HG02840 (cell line): ENCODE measurements at regions not wholly inside any gene's neighbourhood (a gene's known extent, or its start where the extent isn't known, plus 50 kb on each side); places are given as distances from the start of the nearest gene placed in this dataset.
"Not testable (repeated sequence)": the region's sequence is repeated elsewhere in the genome, so short reads cannot be mapped to it uniquely, and the experiment has no call there.

ENCODE experiments used
- ATAC-seq: cut with Tn5 transposase; IDR thresholded peaks from one replicate; pipeline ENCODE4 v1.9.1; 2021; ENCODE audit warnings: mild to moderate bottlenecking, moderate library complexity, moderate number of reproducible peaks; ENCODE audit not compliant: unreplicated experiment, low FRiP score

DNA sequence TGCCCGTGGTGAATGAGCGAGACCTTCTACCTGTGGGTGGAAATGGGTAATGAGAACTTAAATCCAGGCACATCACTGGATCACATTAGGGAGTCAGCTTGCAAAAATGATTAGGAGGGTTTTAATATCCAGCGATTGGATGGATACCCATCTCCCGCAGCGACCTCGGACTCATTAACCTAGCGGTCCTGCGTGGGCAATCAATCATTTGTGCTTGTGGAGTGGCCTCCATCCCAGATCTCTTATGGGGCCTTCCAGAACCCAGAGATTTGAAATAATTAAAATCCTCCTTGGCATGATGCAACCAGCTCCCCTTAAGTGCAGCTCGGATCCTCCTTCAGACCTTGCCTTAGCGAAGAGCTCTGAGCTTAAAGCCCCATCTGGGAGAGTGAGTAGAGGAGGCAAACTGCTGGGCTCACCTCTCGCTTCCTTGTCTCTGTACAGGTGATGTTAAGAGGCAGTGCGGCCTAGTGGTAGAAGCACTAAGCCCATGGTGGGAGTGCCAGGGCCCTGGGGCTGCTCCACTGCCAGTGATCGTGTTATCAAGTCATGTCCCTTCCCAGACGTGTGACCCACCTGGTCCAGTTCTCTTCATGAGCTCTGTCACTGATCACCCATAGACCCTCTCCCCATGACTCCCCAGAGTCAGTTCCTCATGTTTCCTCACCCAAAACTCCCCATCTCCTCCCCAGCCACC is 285.2 kb upstream of the TLE3 start:
- no peak for ATAC-seq

DNA sequence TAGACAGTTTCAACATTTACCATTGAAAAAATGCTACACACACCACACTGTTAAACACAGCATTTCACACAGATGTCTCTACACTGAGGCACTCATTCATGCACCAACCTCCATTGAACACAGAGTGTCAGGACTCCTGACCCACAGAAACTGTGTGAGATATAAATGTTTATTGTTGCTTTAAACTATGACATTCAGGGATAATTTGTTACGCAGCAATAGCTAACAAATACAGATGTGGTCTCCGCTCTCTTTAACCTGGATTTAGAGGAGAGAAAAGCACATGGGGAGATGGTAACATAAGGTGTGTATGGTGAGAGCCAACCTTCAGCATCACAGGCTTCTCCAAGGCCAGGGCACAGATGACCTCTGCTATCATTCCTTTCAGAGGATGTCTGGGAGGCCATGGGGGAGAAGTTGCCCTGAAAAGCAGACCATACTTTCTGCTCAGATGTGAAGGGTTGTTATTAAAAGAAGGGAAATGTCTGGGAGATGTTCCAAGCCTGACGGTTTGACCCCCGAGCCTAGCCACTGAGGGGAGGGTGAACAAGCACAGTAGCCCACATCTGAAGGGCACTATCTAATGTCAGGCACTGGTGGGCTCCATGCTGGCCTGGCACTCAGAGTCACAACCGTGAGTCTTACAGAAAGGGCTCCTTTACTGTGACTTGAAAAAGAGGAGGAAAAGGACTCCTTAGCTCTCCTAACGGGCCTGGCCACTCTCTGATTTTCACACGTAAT is 284.5 kb upstream of the TLE3 start:
- ATAC-seq: no peak

DNA sequence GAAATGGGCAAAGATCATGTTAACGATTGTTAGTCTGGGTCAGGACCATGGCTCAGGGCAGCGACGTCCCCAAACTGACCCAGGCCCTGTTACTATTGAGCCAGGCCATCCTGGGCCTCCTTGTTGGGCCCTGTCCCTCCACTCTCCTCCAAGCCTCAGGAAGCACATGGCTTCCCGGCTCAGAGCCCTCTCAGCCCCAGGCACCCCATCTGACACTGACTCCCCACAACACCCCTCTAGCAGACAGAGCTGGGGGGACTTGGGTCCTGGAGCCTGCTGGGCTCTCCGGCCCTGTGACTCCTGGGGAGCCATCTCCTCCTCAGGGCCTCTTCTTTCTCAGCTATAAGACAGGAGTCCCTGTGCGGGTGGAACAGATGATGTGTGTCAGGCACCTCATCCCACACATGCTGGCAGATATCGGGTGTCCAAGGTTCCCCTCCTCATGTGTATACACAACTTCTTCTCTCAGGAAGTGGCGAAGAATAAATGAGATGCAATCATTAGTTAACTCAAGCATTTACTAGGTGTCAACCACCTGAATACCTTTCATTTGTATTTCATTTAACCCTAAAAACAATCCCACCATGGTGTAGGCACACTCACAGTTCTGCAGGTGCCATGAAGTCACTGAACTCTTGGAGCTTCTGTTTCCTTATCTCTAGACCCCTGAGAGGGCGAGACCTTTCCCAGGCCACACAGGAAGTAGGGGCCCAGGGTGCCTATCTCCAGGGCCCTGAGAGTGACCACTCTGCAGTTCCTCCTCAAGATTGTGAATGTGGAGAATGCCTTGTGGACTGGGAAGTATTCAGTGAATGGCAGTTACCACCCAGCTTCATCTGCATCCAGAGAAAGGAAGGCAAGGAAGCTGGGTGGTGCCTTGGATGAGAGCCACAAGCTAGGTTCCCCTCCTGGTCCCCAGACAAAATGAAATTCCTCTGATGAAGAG is 282.5 kb upstream of the TLE3 start:
- ATAC-seq: no peak

DNA sequence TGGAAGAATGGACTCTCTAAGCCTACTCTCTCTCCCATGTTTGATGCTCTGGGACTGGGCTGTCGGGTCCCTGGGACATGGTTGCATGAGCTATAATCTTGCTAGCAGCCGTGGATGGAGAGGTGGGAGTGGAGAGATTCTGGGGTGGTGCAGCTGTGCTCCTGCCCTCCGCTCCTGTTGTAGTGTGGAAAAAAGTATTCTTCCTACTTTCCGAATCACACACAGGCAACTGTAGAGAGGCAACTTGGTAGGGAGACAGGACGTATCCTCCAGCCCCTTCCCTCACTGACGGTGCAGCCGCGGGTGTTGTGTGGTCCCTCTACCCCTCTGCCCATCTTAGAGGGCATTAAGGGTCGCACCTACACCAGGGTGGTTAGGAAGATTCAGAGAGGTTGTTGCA is 281.4 kb upstream of the TLE3 start:
- ATAC-seq: no peak

DNA sequence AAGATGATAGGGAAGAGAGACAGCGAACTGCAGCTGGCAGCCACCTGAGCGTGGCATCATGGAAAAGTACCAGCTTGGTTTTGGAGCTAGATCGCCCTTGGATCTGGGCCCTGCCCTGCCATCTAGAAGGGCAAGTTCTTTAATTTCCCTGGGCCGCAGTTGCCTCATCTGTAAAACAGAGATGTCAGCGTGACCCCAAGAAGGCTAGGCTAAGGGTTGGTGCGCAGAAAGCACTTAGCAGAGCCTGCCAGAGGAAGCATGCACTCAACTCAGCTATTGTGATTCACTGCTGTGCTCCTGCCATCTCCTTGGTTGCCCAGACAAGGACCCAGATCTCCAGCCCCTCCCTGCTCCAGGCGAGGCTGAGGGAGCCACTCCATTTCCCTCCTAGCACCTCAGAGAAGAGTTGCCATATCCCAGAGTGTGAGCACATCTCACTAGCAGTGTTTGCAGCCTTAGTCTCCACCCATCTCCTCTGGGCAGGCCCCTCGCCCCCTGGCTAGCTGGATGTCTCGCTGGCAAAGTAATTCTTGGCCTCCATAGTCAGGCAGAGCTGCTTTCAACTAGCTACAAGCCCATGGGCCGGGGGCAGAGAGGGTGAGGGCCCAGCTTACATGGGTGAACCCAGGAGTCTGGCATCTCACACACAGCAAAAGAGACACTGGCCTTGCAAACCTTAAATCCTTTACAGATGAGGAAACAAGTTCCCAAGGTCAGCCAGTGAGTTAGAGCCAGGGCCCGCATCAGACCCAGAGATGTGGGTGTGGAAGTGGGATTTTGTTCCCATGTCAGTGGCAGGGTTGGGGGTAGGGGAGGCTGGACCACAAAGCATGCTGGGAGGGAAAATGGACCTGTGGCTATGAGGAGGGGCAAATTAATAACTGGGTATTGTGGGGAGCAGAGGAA is 280.7 kb upstream of the TLE3 start:
- ATAC-seq: no peak

DNA sequence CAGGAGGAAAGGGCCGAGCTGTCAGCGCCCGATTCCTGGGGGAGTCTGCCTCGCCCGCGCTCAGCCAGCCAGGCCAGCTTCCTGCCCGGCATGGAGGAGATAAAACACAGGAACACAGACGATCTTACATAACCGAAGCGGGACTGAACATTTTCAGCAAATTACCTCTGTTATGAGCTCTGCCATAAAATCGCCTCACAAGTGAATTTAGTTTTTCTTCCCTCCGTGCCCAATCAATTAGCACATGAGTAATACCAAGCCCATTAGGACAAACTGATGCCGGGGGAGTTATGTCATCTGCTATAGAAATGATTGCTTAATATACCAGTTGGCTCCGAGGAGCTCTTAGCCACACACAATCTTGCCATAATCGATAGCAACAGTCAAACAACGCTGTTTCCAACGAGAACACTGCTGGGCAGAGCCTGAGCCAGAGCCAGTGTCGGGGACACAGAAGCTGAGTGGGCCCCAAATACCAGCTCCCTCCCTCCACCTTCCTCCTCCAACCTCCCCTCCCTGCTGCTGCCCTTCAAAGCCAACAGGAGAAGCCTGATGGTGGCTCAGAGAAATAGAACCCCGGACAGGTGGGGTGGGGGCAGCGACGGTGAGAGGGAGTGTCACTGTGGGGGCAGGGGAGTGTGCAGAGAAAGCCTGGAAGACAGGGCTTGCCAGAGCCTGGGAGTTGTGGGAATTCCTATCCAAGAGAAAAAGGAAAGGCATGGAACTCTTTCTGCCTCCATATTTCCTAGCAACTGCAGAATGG is 279.4 kb upstream of the TLE3 start:
- no peak for ATAC-seq

DNA sequence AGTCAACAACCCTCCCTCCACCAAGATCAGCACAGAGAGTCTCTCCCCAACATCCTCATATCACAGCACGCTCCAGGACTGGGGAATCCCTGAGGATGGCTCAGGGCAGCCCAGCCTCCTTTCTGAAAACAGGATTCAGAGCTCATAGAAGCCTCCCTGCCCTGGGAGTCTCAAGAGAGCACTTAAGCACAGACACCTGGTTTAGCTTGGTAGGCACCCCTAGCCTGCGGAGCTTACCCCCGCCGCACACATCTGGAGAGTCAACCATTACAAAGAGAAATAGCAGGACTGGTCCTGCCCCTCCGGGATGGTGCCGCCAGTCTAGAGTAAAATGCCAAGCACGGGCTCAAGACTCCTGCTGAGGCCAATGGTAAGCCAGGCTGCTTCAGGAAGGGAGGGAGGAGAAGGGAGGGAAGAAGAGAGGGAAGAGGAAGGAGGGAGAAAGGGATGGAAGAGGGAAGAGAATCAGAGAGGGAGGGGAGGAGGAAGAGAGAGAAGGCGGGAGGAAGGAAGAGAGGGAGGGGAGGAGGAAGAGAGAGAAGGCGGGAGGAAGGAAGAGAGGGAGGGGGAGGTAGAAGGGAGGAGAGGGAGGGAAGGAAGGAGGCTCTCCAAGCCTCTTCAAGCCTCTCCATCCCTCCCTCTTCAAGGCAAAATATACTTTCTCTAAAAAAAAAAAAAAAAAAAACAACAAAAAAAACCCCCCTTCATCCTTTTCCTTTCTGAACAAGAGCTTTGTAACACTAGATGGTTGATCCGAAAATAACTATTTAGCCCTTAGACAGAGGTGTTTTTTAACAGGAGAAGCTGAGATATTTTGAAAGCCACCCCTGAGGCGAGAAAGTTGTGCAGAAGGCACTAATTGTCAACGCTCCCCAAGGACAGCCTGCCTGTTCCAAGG is 278.6 kb upstream of the TLE3 start:
- no peak for ATAC-seq

DNA sequence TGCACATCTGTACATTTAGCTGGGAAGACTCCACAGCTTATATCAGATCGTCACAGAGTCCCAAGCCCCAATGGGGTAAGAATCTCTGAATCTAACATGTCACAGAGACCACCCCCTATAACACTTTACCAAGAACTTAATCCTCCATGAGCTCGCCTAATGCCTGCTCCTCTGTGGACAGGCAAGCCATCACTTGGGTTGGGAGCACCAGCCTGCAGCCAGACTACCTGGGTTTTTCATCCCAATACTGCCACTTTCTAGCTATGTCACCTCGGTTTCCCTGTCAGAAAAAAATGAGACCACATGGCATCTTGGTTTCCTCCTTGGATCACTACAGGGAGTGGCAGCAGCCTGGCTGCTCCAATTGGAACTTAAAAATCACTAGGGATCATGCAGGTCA is 277.9 kb upstream of the TLE3 start:
- no peak for ATAC-seq

DNA sequence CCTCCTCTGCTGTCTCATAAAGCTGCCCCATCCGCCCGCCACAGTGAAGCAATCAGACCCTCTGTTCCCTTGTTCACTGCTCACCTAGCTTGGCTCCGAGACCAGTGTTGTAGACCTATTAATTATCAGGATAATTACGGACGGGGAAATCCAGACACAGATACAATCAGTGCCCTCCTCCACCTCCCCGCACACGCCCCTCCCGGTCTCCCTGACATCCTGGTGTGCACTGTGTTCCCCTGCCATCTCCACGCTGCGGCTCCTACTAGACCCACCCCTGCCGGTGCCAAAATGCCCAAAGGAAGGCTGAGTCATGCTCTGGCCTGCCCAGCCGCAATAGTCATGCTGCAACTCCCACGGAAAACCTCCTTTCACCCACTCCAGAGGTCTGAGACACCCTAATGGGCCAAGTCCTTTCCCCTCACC is 277.3 kb upstream of the TLE3 start:
- ATAC-seq: no peak

DNA sequence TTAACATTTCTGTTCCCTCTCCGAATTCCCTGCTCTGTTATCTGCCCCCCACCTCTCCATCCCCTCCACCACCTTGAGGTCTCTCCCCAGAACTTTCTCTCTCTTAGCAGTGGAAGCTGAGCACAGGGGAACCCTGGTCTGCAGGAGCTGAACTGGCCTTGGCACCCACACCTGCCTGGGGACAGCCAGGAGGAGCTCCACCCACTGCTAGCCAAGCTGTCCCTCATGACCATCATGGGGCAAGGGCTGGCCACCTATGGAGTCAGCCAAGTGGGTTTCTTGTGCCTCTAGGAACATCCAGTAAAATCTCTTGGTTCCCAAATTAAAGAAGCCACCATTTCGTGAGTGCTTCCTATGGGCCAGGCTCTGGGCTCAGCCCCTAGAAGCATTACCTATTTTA is 276.4 kb upstream of the TLE3 start:
- no peak for ATAC-seq

DNA sequence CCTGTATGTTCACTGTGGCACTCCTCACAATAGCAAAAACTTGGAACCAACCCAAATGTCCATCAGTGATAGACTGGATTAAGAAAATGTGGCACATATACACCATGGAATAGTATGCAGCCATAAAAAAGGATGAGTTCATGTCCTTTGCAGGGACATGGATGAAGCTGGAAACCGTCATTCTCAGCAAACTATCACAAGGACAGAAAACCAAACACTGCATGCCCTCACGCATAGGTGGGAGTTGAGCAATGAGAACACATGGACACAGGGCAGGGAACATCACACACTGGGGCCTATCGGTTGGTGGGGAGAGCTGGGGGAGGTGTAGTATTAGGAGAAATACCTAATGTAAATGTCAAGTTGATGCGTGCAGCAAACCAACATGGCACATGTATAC is 275.7 kb upstream of the TLE3 start:
- ATAC-seq: not testable (repeated sequence)

DNA sequence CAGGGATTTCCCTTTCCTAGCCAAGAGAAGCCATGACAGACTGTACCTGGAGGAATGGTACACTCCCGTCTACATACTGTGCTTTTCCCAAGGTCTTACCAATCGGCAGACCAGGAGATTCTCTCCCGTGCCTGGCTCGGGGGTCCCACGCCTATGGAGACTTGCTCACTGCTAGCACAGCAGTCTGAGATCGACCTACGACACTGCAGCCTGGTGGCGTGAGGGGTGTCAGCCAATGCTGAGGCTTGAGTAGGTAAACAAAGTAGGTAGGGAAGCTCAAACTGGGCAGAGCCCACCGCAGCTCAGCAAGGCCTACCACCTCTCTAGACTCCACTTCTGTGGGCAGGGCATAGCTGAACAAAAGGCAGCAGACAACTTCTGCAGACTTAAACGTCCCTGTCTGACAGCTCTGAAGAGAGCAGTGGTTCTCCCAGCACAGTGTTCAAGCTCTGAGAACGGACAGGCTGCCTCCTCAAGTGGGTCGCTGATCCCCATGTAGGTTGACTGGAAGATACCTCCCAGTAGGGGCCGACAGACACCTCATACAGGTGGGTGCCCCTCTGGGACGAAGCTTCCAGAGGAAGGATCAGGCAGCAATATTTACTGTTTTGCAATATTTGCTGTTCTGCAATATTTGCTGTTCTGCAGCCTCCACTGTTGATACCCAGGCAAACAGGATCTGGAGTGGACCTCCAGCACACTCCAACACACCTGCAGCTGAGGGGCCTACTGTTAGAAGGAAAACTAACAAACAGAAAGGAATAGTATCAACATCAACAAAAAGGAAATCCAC is 270.4 kb upstream of the TLE3 start:
- ATAC-seq: not testable (repeated sequence)

DNA sequence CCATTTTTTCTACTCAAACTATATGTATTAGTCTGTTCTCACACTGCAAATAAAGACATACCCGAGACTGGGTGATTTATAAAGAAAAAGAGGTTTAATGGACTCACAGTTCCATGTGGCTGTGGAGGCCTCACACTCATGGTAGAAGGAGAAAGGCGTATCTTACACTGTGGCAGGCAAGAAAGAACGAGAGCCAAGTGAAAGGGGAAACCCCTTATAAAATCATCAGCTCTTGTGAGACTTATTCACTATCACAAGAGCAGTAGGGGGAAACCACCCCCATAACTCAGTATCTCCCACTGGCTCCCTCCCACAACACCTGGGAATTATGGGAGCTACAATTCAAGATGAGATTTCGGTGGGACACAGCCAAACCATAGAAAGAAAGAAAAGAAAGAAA is 266.3 kb upstream of the TLE3 start:
- not testable (repeated sequence) for ATAC-seq

DNA sequence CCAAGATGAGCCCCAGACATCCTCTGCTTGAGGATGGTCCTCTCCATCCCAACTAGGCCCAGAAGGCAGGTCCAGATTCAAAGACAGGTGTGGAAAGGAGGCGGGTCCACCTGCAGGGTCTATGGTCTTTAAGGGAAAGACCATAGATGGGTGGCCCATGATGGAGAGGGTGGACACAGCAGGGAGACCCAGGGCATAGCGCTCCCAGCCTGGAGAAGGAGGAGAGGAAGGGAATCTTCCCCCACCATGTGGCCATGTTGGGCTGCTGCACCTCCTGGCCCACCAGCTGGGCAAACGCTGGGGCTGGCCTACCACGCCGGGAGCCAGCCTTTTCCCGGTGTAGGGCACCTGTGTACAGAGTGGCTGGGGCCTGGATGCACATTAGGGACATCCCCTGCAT is 265.2 kb upstream of the TLE3 start:
- ATAC-seq: no peak

DNA sequence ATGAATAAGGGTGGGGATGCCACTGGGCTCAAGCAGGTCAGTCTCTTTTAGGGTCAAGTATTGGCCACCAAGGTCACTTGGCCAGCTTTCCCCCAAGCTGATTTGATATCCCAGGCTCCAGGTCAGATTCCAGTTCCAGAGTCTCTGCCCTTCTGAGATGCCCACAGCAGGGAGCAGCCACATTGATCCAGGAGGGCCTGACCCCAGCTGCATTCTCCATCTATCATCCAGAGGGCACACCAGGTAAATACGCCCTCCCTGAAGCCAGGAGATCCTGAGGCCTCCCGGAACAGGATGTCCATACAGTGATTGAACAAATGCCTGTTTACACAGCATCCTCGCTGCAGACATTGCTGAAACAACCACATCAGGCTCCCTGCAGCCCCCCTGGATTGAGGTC is 264.6 kb upstream of the TLE3 start:
- no peak for ATAC-seq

DNA sequence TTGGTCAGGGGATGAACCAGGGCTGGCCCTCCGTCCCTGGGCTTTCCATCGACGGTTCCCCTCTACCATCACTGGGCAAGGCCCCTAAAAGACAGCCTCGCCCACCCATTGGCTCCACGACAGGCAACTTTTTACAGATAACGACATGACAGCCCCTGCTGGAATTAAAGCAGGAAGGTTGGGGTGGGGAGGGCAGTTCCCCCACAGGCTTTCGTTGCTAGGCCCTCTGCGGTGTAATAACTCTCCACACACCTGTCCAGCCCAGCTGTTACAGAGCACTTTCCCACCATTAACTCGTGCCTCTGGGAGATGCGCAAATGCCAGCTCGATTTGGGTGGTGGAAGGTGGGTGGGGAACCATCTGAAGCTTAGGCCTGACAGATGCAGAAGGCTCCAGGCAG is 264.2 kb upstream of the TLE3 start:
- no peak for ATAC-seq

DNA sequence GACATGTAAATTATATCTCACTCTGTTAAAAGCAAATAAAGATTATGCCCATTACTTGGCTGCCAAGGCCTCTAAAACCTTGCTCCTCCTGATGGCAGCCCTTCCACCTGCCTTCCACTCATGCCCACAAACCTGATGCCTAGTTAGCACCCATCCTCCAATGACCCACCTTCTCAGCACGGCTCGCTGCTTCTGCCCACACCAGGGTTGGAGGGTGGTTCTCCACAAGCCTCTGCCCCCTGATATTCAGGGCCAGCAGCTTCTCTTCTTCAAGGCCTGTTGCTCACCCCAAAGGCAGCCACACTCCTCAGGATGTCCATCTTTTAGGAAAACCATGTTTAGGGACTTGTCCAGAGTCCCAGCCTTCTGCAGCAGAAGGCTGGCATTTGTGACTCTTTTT is 263.4 kb upstream of the TLE3 start:
- ATAC-seq: no peak
